GM12874 (cell line): ENCODE measurements at regions not wholly inside any gene's neighbourhood (a gene's known extent, or its start where the extent isn't known, plus 50 kb on each side); places are given as distances from the start of the nearest gene placed in this dataset.

Experiments
- CTCF ChIP-seq: IDR thresholded peaks from 2 replicates; pipeline ENCODE4 v1.5.1; 2011; ENCODE audit warnings: low read depth, mild to moderate bottlenecking, control low read depth, low read length, moderate library complexity; ENCODE audit not compliant: insufficient read depth

GRCh38 chr20:52034581-52034980, 157.0 kb downstream of the ZFP64 start:
- no peak for TF ChIP-seq CTCF

DNA sequence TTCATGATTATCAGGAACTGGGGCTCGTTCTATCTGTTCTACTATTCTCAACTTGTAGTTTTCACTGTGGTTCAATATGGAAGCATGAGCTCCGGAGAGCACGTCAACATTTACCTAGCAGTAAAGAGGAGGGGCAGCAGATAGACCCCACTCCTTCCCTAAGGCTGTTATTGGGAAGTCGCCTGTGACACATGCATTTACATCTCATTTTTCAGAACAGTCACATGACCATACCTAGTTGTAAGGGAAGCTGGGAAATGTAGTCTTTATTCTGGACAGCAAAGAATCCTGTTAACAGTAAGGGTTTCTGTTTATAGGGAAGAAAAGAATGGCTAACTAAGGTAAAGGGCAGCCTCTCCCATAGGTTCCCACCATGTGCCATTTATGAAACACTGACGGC, 158.3 kb downstream of the ZFP64 start:
- TF ChIP-seq CTCF = no peak

GRCh38 chr20:52031563-52032303, 159.8 kb downstream of the ZFP64 start:
- no peak for TF ChIP-seq CTCF

GRCh38 chr20:52031206-52031562, 160.4 kb downstream of the ZFP64 start:
- TF ChIP-seq CTCF = no peak

GRCh38 chr20:52025938-52026337, 165.6 kb downstream of the ZFP64 start:
- no peak for TF ChIP-seq CTCF

DNA sequence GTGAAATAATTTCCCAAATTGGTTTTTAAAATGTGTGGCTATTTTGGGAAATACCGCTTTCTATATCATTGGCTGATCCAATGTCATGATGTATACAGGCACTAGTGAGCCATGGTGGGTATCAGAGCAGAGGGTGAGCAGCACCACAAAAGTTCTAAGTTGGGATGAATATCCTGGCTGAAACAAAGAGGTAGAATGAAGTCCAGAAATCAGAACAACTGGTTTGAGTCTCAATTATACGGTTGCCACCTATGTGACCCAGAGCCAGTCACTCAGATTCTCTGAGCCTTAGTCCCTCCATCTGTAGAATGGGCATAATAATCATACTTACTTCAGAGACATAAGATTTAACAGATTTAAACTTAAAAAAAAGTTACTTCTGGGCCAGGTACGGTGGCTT, 172.3 kb downstream of the ZFP64 start:
- no peak for TF ChIP-seq CTCF

GRCh38 chr20:52017669-52018317, 173.8 kb downstream of the ZFP64 start:
- TF ChIP-seq CTCF = no peak
